ENCODE measurements at regions not wholly inside any gene's neighbourhood (a gene's known extent, or its start where the extent isn't known, plus 50 kb on each side); places are given as distances from the start of the nearest gene placed in this dataset.

GRCh38 chr6:165163519-165163918 is 145.9 kb downstream of the C6orf118 start:
- no TSS peak for BruUV-seq (replicated peaks)
- no peak overlapping the region for H3K4me2 ChIP-seq (ENCODE audit: low read length)
- CTCF ChIA-PET, result no interaction called here

GRCh38 chr6:165159460-165159859 is 149.9 kb downstream of the C6orf118 start:
- ATAC-seq (no peak), DNase-seq (ENCODE audit: low read depth, low spot score) (no peak)
- Histone ChIP-seq H3K79me2 (ENCODE audit: insufficient read depth, low read length) (no peaks in the 10 kb centered on the region), H3K27ac (ENCODE audit: low read depth, low read length) (no peak overlapping the region), H3K4me1 (ENCODE audit: control insufficient read depth in 1 of 2, insufficient read depth in 2 of 2, low read length in 2 of 2) (no peaks in the 10 kb centered on the region), H3K9me3 (ENCODE audit: control insufficient read depth in 1 of 2, insufficient read depth in 1 of 2, low read depth in 1 of 2, low read length in 2 of 2) (peaks cover 0 to 6% of the 10 kb centered on the region in 2 experiments; a peak in 2 of 4 replicates), H3K9me2 (ENCODE audit: insufficient read depth) (no peaks in the 10 kb centered on the region), H3K9ac (ENCODE audit: low read length) (no peak overlapping the region), H3K4me3 (replicated peaks in 1 of 2; ENCODE audit: low read depth in 1 of 2, low read length in 2 of 2) (no peak overlapping the region), H4K20me1 (ENCODE audit: insufficient read depth) (no peaks in the 10 kb centered on the region), H3K36me3 (ENCODE audit: control insufficient read depth in 1 of 2, insufficient read depth in 2 of 2, low read length in 2 of 2) (no peaks in the 10 kb centered on the region), H3K4me2 (ENCODE audit: low read length) (no peak overlapping the region), H3K27me3 (ENCODE audit: insufficient read depth, low read length) (no peaks in the 10 kb centered on the region), H2AFZ (ENCODE audit: low read depth, low read length, poor library complexity, severe bottlenecking) (no peak overlapping the region)
- ChIA-PET CTCF (no interaction called here), RAD21 (ENCODE audit: low non-redundant PET in 1 of 2, low total read pairs in 2 of 2, uncharacterized antibody in 2 of 2, unreplicated experiment in 2 of 2) (no interaction called here), POLR2A (no interaction called here)
- TF ChIP-seq ZFX (IDR thresholded peaks at IDR 0.05) (no peak), ZNF274 (IDR thresholded peaks at IDR 0.05; ENCODE audit: low read depth, low read length) (no peak), SP1 (IDR thresholded peaks at IDR 0.05; ENCODE audit: low read depth) (no peak), RAD21 (IDR thresholded peaks at IDR 0.05; ENCODE audit: low read depth) (no peak), EZH2 (IDR thresholded peaks at IDR 0.05) (no peak), ZBTB33 (IDR thresholded peaks at IDR 0.05; ENCODE audit: extremely low read depth, insufficient replicate concordance, low read length) (no peak), REST (IDR thresholded peaks at IDR 0.05; ENCODE audit: low read depth) (no peak), TCF7L2 (IDR thresholded peaks at IDR 0.05; ENCODE audit: borderline replicate concordance, extremely low read depth, insufficient read depth, insufficient read length) (no peak), YY1 (IDR thresholded peaks at IDR 0.05; ENCODE audit: extremely low read depth, insufficient replicate concordance, low read depth, low read length) (no peak)
- intact Hi-C loops (cut with micrococcal nuclease), result no loop called here
- no TSS peak for BruUV-seq (replicated peaks)

More at GRCh38 chr6:165163519-165163918, 145.9 kb downstream of the C6orf118 start:
- Histone ChIP-seq H3K4me3 (replicated peaks in 1 of 2; ENCODE audit: low read depth in 1 of 2, low read length in 2 of 2) (no peak overlapping the region), H3K4me1 (ENCODE audit: control insufficient read depth in 1 of 2, insufficient read depth in 2 of 2, low read length in 2 of 2) (no peaks in the 10 kb centered on the region), H3K27ac (ENCODE audit: low read depth, low read length) (no peak overlapping the region), H3K9me3 (ENCODE audit: control insufficient read depth in 1 of 2, insufficient read depth in 1 of 2, low read depth in 1 of 2, low read length in 2 of 2) (peaks cover 0 to 11% of the 10 kb centered on the region in 2 experiments; a peak in 2 of 4 replicates), H3K36me3 (ENCODE audit: control insufficient read depth in 1 of 2, insufficient read depth in 2 of 2, low read length in 2 of 2) (no peaks in the 10 kb centered on the region), H3K9me2 (ENCODE audit: insufficient read depth) (no peaks in the 10 kb centered on the region), H3K9ac (ENCODE audit: low read length) (no peak overlapping the region), H2AFZ (ENCODE audit: low read depth, low read length, poor library complexity, severe bottlenecking) (no peak overlapping the region), H4K20me1 (ENCODE audit: insufficient read depth) (no peaks in the 10 kb centered on the region), H3K27me3 (ENCODE audit: insufficient read depth, low read length) (no peaks in the 10 kb centered on the region), H3K79me2 (ENCODE audit: insufficient read depth, low read length) (no peaks in the 10 kb centered on the region)
- ChIA-PET RAD21 (ENCODE audit: low non-redundant PET in 1 of 2, low total read pairs in 2 of 2, uncharacterized antibody in 2 of 2, unreplicated experiment in 2 of 2) (no interaction called here), POLR2A (no interaction called here)
- DNase-seq (ENCODE audit: low read depth, low spot score) (no peak), ATAC-seq (no peak)
- TF ChIP-seq CBX3 (IDR thresholded peaks at IDR 0.05; ENCODE audit: low read depth) (no peak), POLR2A (IDR thresholded peaks at IDR 0.05; ENCODE audit: borderline replicate concordance, extremely low read depth, insufficient read depth, insufficient read length) (no peak), POLR2AphosphoS5 (IDR thresholded peaks at IDR 0.05; ENCODE audit: low read depth, low read length) (no peak), JUND (IDR thresholded peaks at IDR 0.05) (no peak)
- intact Hi-C loops (cut with micrococcal nuclease), result no loop called here
